ENCODE measurements at regions not wholly inside any gene's neighbourhood (a gene's known extent, or its start where the extent isn't known, plus 50 kb on each side); places are given as distances from the start of the nearest gene placed in this dataset.

GRCh38 chr1:17998889-17999288 is 108.7 kb upstream of the IGSF21 start:
- no peak for DNase-seq
- Mint-ChIP-seq H3K36me3 (no peaks in the 10 kb centered on the region), H3K27me3 (peaks cover 19% of the 10 kb centered on the region), H3K4me3 (no peak overlapping the region), H3K9me3 (no peaks in the 10 kb centered on the region), H3K27ac (no peak overlapping the region), H3K4me1 (no peaks in the 10 kb centered on the region)

- Mint-ChIP-seq H3K4me3 (no peak overlapping the region), H3K27me3 (peaks cover 17% of the 10 kb centered on the region), H3K9me3 (no peaks in the 10 kb centered on the region), H3K4me1 (no peaks in the 10 kb centered on the region), H3K27ac (no peak overlapping the region), H3K36me3 (no peaks in the 10 kb centered on the region)
- no peak for DNase-seq
Measured at GRCh38 chr1:17999884-18000283, 107.7 kb upstream of the IGSF21 start.

- Mint-ChIP-seq H3K27me3 (peaks cover 10% of the 10 kb centered on the region), H3K4me3 (no peak overlapping the region), H3K4me1 (no peaks in the 10 kb centered on the region), H3K36me3 (no peaks in the 10 kb centered on the region), H3K27ac (no peak overlapping the region), H3K9me3 (no peaks in the 10 kb centered on the region)
- DNase-seq: no peak
Measured at GRCh38 chr1:18001725-18002124, 105.9 kb upstream of the IGSF21 start.

GRCh38 chr1:18004278-18004677 is 103.3 kb upstream of the IGSF21 start:
- Mint-ChIP-seq H3K27me3 (peaks cover 24% of the 10 kb centered on the region), H3K9me3 (no peaks in the 10 kb centered on the region), H3K27ac (no peak overlapping the region), H3K36me3 (no peaks in the 10 kb centered on the region), H3K4me3 (no peak overlapping the region), H3K4me1 (no peaks in the 10 kb centered on the region)
- DNase-seq: no peak

- H3K4me1 Mint-ChIP-seq: no peaks in the 10 kb centered on the region
- H3K9me3 Mint-ChIP-seq: no peaks in the 10 kb centered on the region
- H3K4me3 Mint-ChIP-seq: no peak overlapping the region
- H3K36me3 Mint-ChIP-seq: no peaks in the 10 kb centered on the region
- H3K27me3 Mint-ChIP-seq: peaks cover 34% of the 10 kb centered on the region
- no peak for DNase-seq
- no peak overlapping the region for H3K27ac Mint-ChIP-seq
Measured at GRCh38 chr1:18005238-18005637, 102.4 kb upstream of the IGSF21 start.

- Mint-ChIP-seq H3K4me1 (no peaks in the 10 kb centered on the region), H3K27me3 (peaks cover 42% of the 10 kb centered on the region), H3K36me3 (no peaks in the 10 kb centered on the region), H3K27ac (no peak overlapping the region), H3K9me3 (no peaks in the 10 kb centered on the region), H3K4me3 (no peak overlapping the region)
- no peak for DNase-seq
Measured at GRCh38 chr1:18007391-18008041, 100.1 kb upstream of the IGSF21 start.

- Mint-ChIP-seq H3K9me3 (no peaks in the 10 kb centered on the region), H3K4me3 (no peak overlapping the region), H3K36me3 (no peaks in the 10 kb centered on the region), H3K27me3 (peaks cover 41% of the 10 kb centered on the region), H3K4me1 (no peaks in the 10 kb centered on the region), H3K27ac (no peak overlapping the region)
- no peak for DNase-seq
Measured at GRCh38 chr1:18008081-18008480, 99.5 kb upstream of the IGSF21 start.

- Mint-ChIP-seq H3K27ac (no peak overlapping the region), H3K27me3 (peaks cover 37% of the 10 kb centered on the region)
- DNase-seq: no peak
Measured at GRCh38 chr1:18009055-18009454, 98.5 kb upstream of the IGSF21 start.

GRCh38 chr1:18009478-18009961 is 98.1 kb upstream of the IGSF21 start:
- Mint-ChIP-seq H3K27me3 (peaks cover 37% of the 10 kb centered on the region), H3K9me3 (no peaks in the 10 kb centered on the region), H3K4me3 (no peak overlapping the region), H3K36me3 (no peaks in the 10 kb centered on the region), H3K27ac (no peak overlapping the region), H3K4me1 (no peaks in the 10 kb centered on the region)
- no peak for DNase-seq

More at GRCh38 chr1:18009055-18009454, 98.5 kb upstream of the IGSF21 start:
- H3K4me3 Mint-ChIP-seq: no peak overlapping the region
- H3K36me3 Mint-ChIP-seq: no peaks in the 10 kb centered on the region
- H3K9me3 Mint-ChIP-seq: no peaks in the 10 kb centered on the region
- H3K4me1 Mint-ChIP-seq: no peaks in the 10 kb centered on the region

- DNase-seq: no peak
- Mint-ChIP-seq H3K4me1 (no peaks in the 10 kb centered on the region), H3K4me3 (no peak overlapping the region), H3K36me3 (no peaks in the 10 kb centered on the region), H3K27ac (no peak overlapping the region), H3K9me3 (no peaks in the 10 kb centered on the region), H3K27me3 (peaks cover 37% of the 10 kb centered on the region)
Measured at GRCh38 chr1:18010408-18010807, 97.2 kb upstream of the IGSF21 start.

- no peaks in the 10 kb centered on the region for H3K4me1 Mint-ChIP-seq
- no peak for DNase-seq
- no peak overlapping the region for H3K27ac Mint-ChIP-seq
- no peaks in the 10 kb centered on the region for H3K9me3 Mint-ChIP-seq
- H3K4me3 Mint-ChIP-seq: no peak overlapping the region
- H3K27me3 Mint-ChIP-seq: peaks cover 37% of the 10 kb centered on the region
- H3K36me3 Mint-ChIP-seq: no peaks in the 10 kb centered on the region
Measured at GRCh38 chr1:18010945-18011344, 96.7 kb upstream of the IGSF21 start.

GRCh38 chr1:18011703-18012102 is 95.9 kb upstream of the IGSF21 start:
- Mint-ChIP-seq H3K27me3 (peaks cover 41% of the 10 kb centered on the region), H3K4me1 (no peaks in the 10 kb centered on the region), H3K27ac (no peak overlapping the region), H3K4me3 (no peak overlapping the region), H3K9me3 (no peaks in the 10 kb centered on the region), H3K36me3 (no peaks in the 10 kb centered on the region)
- DNase-seq: no peak

GRCh38 chr1:18012686-18013085 is 94.9 kb upstream of the IGSF21 start:
- H3K27ac Mint-ChIP-seq: no peak overlapping the region
- H3K36me3 Mint-ChIP-seq: no peaks in the 10 kb centered on the region
- no peak for DNase-seq
- H3K4me3 Mint-ChIP-seq: no peak overlapping the region
- no peaks in the 10 kb centered on the region for H3K9me3 Mint-ChIP-seq
- H3K4me1 Mint-ChIP-seq: no peaks in the 10 kb centered on the region
- H3K27me3 Mint-ChIP-seq: peaks cover 32% of the 10 kb centered on the region

- H3K36me3 Mint-ChIP-seq: no peaks in the 10 kb centered on the region
- no peaks in the 10 kb centered on the region for H3K9me3 Mint-ChIP-seq
- H3K4me1 Mint-ChIP-seq: no peaks in the 10 kb centered on the region
- H3K27ac Mint-ChIP-seq: no peak overlapping the region
- H3K27me3 Mint-ChIP-seq: peaks cover 32% of the 10 kb centered on the region
- DNase-seq: no peak
- no peak overlapping the region for H3K4me3 Mint-ChIP-seq
Measured at GRCh38 chr1:18013216-18013615, 94.4 kb upstream of the IGSF21 start.

GRCh38 chr1:18015719-18016118 is 91.9 kb upstream of the IGSF21 start:
- Mint-ChIP-seq H3K36me3 (no peaks in the 10 kb centered on the region), H3K4me1 (no peaks in the 10 kb centered on the region), H3K27me3 (peaks cover 17% of the 10 kb centered on the region), H3K4me3 (no peak overlapping the region), H3K9me3 (no peaks in the 10 kb centered on the region), H3K27ac (no peak overlapping the region)
- no peak for DNase-seq

GRCh38 chr1:18018366-18018765 is 89.2 kb upstream of the IGSF21 start:
- Mint-ChIP-seq H3K4me1 (no peaks in the 10 kb centered on the region), H3K36me3 (no peaks in the 10 kb centered on the region), H3K4me3 (no peak overlapping the region), H3K27ac (no peak overlapping the region), H3K9me3 (no peaks in the 10 kb centered on the region), H3K27me3 (peaks cover 12% of the 10 kb centered on the region)
- no peak for DNase-seq

Measured in activated naive CD8-positive, alpha-beta T cell treated with anti-CD3 and anti-CD28 coated beads for 36 hours (primary cell).